ELR (cell line): ENCODE measurements at regions not wholly inside any gene's neighbourhood (a gene's known extent, or its start where the extent isn't known, plus 50 kb on each side); places are given as distances from the start of the nearest gene placed in this dataset.

Experiments used
- DNase-seq: peaks from one replicate; pipeline ENCODE4 v3.0.0-alpha.2; 2015; ENCODE audit warnings: low read depth

DNA sequence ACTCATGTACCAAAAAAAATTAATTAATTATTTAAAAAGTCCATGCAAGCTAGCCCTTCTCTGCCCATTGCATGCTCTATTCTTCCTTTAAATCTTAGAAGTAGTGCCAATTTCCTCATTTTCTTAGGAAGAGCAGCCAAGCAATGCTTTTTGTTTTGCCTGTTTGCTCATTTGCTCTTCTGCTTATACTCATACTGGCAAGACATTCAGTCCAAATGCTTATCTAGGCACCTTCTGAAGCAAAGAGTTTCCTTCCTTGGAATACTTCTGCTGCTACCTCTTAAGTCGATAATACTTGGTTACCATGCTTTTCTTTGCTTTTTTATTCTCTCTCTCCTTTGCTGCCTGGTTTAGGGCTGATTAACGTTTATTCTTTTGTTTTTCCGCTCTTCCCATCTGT lies 1318.3 kb downstream of the AACS start:
- no peak for DNase-seq

DNA sequence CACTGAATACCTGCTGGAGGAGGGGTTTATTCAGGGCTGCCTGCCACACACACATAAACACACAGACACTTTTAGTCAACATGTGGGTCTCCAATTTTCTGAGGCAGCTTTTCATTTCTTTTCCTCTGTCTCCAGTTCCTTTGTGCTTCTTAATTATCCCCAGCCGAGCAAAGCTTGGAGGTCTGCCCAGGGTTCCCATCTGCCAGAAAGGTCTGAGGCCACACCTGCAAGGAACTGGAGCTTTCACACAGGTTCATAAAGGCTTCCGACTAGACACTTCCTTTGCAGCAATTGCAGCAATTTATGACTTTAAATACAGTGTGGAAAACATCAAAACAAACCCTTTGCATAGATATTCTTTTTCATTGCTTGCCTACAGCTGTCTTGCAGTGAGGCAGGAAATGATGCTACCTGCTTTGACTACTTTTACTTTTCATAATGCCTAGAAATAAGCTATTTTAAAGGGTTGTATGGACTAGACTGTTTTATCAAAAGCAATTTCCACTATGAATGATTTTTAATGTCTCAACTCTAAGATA lies 1318.9 kb downstream of the AACS start:
- DNase-seq, result no peak

DNA sequence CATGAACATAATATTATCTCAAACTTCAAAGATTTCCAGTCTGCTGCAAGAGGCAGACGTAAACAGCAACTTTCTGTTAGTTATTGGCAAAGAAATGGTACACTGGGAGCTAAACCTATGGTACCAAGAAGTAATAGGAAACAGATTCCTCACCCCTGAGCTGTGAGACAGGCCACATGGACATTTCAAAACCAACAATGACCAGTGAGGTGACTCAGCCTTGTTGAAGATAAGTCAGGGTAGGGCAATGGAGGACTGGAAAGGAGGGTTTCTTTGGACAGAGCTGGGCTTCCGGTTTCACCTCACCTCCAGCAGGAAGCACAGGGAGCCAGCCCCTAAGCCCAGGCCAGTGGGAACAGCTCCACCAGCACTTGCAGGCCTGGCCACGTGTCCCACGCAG lies 1320.5 kb downstream of the AACS start:
- no peak for DNase-seq

DNA sequence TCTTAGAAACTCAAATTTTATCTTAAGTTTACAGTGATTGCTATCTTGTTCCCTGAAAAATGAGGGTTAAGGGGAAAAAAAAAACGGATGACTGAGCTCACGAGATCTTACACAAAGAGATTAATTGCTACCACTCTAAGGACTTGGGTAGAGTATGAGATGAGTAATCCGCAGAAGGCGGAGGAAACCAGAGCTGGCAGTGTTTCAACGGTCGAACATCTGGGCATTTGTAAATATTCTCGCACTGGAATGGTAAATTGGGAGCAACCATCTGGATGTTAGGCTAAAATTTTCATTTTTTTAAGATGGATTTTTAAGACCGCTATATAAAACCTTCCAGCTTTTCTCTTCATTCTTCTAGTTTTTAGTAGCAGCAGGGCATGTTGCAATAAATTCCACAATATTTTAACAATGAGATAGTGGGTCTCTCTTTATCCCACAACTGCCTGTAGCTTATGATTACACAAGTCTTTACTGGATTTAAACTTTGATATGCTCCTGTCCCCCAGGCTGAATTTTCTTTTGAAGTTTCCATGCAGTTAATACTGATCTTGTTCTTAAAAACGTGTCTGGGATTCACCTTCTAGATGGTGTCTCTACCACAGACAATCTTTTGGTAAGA lies 1324.1 kb downstream of the AACS start:
- DNase-seq, result no peak

DNA sequence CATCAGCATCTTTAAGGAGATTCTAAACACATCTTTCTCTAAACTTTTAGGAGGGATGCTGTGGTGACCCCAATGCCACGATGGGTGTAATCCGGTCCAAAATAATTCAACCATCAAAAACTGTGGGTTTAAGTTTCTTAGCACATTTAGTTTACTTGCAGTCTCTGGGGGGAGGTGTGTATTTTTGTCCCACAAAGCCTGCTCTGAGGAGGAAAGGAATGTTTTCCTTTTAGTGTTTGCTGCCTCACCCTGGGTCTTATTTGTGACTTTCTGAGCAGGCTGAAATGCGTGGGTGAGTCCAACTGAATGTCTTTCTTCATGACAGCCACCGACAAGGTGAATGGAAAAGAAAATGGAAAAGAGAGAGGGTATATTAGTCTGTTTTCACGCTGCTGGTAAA lies 1324.7 kb downstream of the AACS start:
- DNase-seq, result no peak

DNA sequence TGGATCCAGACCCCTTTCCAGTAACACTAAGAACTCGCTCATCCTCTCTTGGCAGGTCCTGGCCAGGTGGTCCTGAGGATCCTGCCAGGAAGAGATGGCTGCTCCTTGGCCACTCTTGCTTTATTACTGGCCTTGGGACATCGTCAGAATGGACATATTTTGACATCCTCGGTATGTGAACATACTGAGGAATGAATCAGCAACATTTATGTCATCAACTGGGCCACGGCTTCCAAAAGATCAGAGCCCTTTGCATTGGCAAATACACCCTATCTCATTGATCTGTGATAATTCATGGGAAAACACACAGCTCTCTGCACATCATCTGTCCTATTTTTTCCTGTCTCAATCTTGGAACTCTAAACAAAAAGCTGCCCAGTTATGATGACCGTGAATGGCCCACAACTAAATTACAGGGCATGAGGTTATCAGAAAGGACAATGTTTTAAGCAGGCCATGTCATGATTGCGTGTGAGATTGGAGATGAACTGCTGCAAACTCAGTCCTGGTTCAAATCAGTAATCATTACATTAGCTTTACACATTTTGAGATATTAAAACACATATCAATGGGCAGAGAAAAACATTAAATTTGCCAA lies 1325.8 kb downstream of the AACS start:
- DNase-seq, result no peak

DNA sequence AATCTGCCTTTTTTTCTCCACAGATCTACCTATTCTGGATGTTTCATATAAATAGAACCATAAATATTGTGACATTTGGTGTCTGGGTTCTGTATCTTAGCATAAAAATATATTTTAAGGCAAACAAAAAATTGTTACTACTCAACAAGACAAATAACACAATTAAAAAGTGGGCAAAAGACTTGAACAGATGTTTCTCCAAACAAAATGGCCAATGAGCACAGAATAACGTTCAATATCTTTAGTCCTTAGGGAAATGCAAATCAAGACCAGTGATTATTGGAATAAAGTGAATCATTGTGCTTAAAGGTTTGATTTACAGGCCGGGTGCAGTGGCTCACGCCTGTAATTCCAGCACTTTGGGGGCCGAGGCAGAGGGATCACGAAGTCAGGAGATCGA lies 1331.3 kb downstream of the AACS start:
- no peak for DNase-seq

DNA sequence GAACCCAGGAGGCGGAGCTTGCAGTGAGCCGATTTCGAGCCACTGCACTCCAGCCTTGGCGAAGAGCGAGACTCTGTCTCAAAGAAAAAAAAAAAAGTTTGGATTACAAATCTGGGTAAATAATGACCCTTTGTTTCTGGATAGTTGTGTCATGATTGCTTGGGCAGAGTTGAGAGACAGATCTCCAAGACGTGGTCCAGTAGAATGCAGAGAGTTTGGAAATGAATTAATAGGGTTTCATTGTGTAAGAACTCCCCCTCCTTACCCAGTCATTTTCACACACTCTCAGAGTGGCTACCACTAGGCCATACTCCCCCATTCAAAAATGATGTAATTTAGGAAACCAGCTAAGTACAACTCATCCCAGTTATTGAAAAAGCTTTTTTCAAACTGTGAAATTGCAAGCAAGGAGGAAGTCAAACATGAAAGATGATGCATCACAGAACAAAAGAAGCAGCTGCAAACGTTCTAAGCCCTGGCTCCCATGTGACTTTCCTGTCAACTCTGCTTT lies 1331.9 kb downstream of the AACS start:
- DNase-seq, result no peak

DNA sequence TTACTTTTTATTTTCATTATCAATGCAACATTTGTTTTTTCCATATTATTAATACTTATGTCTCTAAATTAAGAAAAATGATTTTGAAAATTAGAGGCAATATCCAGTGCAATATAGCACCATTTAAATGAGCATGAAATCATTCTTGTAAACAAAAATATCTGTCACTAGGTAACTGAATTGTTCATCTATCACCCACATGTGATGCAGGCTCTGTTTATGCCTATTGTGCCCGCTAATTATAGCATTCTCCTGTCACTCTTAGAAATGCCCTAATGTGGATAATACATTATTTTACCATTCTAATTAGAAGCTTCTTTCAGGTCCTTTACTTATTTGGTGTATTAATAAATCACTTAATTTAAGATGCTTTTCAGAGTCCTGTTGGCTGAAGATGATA lies 1332.4 kb downstream of the AACS start:
- DNase-seq, result no peak

DNA sequence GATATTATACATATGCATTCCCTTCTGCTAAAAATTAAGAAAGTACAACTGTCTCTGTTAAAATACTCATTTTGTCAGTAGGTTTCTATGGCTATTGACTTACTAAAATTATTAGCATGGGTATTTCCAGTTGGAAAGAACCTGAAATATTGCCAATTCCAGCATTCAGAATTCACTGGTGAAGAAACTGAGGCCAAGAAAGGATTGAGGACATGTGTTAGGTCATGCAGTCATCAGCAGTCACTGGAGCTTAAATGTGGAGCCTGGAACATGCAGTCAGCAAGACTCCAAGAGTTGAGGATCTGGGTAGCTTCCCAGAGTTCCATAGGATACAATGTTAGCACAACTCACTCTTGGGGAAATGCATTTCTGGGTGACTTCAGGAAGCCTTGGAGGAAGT lies 1335.6 kb downstream of the AACS start:
- no peak for DNase-seq

DNA sequence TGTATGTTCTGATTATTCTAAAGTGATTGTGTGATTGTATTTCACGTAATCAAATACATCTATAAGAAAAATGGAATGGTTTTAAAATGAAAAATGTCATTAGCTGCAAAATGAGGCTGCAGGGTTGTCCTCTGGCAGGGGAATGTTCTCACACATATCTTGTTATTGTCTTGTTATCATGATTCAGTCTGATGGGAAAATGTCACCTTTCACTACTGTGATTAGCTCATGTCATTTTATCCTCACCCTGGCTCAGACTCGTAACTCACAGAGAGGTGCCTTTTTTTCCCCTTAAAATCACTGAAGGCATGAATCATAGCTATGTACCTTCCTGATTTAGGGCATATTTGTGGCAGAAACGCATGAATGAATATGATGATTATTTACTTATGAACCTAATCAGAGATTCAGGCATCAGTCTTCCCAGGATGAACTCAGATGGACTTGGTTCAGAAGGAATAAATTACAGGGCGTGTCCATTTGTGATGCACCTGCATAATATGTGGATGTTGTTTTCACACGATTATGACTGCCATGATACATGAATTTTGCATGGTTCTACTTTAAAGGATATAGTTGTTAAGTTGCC lies 1339.2 kb downstream of the AACS start:
- DNase-seq, result no peak

DNA sequence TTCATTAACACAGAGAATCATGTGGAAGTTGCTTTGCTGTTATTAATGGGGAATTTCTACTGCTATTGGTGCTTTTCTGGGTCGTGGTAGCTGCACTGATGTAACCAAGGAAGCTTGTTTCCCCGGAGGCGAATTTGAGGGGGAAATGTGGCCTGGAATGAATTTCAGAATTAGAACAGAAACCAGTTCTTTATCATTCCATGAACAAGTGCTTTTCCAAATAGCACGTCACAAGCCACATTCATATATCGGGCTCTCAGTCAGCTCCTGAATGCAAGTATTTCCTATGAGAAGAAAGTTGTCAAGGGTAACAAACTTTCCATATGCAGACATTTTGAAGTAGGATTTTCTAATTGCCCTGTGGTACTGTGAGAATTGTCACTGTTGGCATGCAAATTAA lies 1353.2 kb downstream of the AACS start:
- no peak for DNase-seq

DNA sequence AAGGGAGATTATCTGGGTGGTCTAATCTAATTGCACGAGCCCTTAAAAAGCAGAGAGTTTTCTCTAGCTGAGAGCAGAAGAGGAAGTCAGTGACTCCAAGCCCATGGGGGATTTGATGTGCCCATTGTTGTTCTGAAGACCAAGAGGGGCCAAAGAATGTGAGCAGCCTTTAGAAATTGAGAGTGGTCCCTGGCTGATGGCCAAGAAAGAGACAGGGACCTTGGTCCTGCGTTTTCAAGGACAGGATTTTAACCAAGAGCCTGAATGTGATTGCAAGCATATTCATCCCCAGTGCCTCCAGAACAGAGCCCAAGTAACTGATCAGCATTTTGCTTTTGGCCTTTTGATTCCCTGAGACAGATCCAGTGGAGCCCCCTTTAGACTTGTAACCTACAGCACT lies 1353.9 kb downstream of the AACS start:
- DNase-seq, result no peak

DNA sequence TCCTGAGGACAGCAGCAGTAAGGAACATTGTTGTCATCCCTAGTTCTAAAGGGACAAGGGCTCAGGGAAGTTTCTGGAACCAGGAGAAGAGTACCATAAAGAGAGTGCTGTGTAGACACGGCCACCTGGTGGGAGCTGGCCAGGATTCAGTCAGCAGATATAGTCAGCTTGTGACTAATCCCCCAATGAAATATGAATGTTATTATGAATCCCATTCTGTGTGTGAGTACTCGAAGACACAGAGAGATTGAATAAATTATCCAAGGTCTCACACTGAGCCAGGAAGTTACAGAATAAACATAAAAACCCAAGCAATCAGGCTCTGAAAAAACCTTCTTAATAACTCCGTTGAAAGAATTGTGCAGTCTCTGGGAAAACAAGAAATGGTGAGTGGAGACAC lies 1359.5 kb downstream of the AACS start:
- no peak for DNase-seq

DNA sequence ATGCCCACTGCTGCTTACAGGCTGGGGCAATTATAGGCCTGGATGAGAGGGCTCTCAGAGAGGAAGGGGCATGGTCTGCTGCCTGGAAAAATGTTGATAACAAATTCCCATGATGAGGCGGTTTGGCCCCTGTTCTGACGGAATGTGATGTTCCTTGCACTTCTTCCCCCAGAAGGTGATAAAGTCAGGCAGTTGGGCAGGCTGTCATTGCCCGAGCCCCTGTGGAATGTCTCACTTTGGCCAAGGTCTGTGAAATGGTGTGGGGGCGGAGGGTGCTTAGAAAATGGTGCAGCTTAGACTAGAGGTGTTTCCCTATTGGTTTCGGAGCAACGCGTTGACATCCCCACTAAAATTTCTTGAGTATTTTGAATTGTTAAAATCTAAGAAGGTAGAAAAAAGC lies 1360.0 kb downstream of the AACS start:
- no peak for DNase-seq

DNA sequence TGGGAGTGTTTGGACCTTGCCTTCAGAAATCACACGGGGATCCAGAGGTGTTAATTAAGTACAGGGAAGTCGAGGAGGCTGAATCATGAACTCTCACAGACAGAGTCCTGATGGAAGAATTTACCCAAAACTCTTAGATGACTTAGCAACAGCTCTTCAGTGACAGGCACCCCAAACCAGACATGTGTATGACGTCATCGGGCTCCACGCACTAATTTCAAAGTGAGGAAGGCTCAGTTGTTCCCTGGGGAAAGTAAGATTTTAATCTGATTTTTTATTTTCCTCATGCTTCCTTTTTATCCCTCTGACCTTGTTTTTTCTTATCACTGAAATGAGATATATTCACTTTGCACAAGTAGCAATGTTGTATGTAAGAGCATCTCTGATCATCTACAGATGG lies 1363.5 kb downstream of the AACS start:
- no peak for DNase-seq

DNA sequence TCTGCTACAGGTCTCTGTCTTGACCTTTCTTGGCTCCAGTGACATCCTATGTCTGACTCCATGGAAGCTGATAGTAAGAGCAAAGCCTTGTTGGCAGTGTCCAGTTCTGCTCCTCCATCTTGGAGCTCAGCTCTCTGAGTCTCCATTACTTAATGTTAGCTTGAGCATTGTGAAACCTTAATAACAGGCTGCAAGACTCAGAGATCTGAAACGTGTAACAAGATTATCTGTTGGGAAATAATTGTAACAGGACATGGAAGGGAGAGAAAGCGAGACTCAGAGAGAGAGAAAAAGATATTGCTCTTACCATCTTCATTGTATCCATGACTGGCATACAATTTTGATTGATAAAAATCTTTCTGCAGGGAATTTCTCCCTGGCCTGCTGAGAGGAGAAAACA lies 1365.7 kb downstream of the AACS start:
- no peak for DNase-seq

DNA sequence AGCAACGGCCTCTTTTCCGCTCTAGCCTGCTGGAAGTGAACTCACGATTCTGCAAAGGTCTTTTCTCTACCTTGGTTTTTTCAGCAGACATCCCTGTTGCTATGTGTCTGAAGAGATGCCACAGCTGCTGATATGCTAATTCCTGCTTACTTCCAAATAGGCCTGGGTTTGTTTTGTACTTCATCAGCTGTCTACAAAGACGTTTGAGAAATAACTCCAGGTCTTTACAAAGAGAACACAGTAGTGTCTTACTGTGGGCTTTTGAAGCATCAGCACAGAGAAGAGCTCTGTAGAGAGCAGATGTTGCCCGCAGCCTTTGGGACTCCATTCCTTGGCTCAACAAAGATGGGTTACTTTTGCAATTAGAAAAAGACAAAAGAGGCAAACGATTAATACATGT lies 1366.5 kb downstream of the AACS start:
- no peak for DNase-seq

DNA sequence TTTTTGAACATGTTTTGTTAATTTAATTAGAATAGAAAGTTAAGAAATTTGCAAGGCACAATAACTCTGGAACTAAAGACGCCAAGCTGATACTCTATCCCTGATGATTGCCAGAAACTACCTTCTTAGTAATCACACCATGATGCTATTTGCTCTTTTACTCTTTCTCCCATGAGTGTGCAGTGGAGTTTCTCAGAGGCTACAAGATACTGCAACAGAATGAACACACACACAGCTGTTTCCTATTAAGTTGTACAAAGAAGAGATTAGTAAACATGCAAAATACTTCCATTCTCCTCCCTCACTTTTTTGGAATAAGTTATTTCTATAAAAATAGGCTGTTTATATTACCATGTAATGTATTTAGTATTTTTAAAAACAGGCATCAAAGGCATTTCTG lies 1367.5 kb downstream of the AACS start:
- no peak for DNase-seq

DNA sequence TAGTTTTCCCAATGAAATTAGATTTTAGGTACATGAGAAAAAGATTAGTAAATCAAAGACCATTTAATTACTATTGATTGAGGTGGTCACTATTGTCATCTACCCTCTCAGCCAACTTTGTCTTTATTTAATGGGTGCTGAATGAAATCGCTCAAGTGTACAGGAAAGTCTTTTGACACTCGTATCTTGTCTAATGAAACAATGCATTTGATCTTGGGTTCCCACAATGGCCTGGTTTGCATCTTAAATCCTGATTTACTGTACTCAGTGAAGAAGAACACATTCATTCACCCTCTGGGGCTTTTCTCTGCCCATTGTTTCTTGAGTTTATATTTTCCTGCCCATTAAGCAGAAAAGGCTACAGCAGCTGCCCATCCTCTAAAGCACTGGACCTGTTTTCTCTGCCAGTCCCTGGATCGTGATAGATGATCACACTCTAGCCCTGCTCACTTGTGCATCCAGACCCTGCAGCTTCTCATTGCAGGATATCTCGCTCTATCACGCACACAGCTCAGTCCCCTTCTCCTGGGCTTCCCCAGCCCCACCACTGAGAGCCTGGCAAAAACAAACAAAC lies 1369.3 kb downstream of the AACS start:
- DNase-seq, result no peak

DNA sequence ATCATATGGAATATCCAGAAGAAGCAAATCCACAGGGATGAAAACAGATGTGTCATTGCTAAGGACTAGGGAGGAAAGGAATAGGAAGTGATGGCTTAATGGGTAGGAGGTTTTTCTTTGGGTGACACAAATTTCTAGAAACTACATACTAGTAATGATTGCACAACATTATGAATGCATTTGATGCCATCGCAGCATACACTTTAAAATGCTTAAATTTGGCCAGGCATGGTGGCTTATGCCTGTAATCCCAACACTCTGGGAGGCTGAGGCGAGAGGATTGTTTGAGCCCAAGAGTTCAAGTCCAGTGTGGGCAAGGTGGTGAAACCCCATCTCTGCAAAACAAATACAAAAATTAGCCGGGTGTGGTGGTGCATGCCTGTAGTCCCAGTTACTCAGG lies 1370.8 kb downstream of the AACS start:
- DNase-seq, result no peak

DNA sequence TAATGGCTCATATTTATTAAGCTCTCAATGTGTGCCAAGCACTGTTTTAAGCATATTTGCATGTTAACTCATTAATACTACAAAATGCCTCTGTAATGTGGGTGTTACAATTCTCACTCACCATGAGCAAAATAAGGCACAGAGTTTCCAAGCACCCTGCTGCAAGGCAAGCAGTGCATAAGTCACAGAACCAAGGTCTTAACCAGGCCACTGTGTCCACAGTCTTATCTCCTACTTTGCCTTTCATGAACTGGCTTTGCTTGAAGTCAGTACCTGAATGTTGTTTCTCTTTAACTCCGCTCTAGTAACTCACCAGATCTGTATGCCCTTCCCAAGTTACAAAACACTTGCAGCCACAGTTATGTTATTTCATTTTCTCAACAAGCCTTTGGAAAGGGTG lies 1372.7 kb downstream of the AACS start:
- no peak for DNase-seq

DNA sequence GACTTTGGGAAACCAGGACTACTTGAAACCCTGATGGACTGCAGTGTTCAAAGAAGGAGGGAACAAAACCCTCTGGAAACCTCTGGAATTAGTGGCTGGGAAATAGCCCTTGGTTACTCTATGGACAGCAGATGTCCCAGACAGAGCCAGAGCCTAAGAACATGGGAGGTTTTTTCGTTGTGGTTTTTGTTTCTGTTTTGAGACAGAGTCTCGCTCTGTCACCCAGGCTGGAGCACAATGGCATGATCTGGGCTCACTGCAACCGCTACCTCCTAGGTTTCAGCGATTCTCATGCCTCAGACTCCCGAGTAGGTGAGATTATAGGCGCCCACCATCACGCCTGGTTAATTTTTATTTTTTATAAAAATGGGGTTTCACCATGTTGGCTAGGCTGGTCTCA lies 1378.7 kb downstream of the AACS start:
- DNase-seq, result no peak
